ENCODE measurements at regions not wholly inside any gene's neighbourhood (a gene's known extent, or its start where the extent isn't known, plus 50 kb on each side); places are given as distances from the start of the nearest gene placed in this dataset.
"Not testable (repeated sequence)": the region's sequence is repeated elsewhere in the genome, so short reads cannot be mapped to it uniquely, and the experiment has no call there.

DNA sequence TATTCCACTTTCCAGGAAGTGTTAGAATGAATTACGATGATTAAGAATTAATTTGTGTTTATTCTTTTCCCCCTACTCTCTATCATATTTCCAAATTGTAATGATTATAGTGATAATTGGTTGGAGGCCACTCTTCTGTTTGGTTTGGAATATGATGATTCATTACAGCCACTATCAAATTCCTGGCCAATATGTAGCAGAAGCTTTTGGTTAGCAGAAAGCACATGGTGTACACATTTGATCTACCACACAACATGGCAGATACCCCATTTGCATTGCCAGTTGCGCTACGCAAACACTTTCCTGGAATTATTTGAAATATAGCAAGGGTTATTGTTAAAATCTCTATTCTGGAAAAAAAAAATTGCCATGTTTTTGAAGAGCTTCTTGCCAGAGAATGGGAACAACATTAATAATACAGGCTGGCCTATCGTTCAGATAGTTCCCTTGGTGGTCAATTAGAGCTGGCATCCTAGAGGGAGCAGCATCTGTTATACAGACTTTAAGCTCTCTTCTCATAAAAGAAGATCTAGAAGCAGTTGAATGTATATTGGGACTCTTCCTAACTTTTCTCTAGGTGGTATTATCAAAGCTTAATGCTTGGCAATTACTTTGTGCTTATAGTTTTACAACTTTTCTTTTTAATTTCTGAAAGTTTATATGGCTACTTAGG lies 455.0 kb upstream of the ACTBL2 start:
- TF ChIP-seq YY1 (IDR thresholded peaks at IDR 0.05; ENCODE audit: insufficient read depth, insufficient read length) (no peak), ZNF274 (IDR thresholded peaks at IDR 0.05; ENCODE audit: low read depth, low read length) (no peak), SUZ12 (IDR thresholded peaks at IDR 0.05; ENCODE audit: extremely low read depth, insufficient read depth, insufficient read length) (no peak)
- no peak for DNase-seq (ENCODE audit: low read depth, low spot score)

DNA sequence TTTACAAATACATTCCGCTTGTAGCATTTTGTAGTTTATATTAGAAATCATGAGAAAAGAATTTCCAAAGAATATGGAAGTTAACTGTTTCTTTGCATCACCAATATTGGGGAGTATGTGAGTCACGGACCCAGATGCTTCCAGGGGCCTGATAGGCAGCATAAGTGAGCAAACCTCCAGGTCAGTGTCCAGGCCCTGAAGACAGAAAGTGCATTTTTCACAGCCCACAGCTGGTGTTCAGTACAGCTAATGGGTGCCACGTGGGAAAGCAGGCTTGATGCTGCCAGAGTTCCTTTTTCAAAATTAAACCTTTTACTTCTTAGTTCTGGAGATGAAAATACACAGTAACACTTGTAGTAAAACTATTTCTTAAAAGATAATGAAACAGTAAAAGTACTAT lies 454.4 kb upstream of the ACTBL2 start:
- no peak for TF ChIP-seq SUZ12 (IDR thresholded peaks at IDR 0.05; ENCODE audit: extremely low read depth, insufficient read depth, insufficient read length)
- no peak for TF ChIP-seq YY1 (IDR thresholded peaks at IDR 0.05; ENCODE audit: insufficient read depth, insufficient read length)
- no peak for TF ChIP-seq ZNF274 (IDR thresholded peaks at IDR 0.05; ENCODE audit: low read depth, low read length)
- Histone ChIP-seq H3K9me3 (ENCODE audit: insufficient read depth, low read length) (no peaks in the 10 kb centered on the region), H3K4me3 (ENCODE audit: insufficient read length, low read depth) (no peak overlapping the region), H3K27me3 (ENCODE audit: insufficient read depth, insufficient read length) (no peaks in the 10 kb centered on the region), H3K4me1 (ENCODE audit: insufficient read depth, insufficient read length) (no peaks in the 10 kb centered on the region), H3K9ac (ENCODE audit: insufficient read length, low read depth) (no peak overlapping the region), H3K36me3 (ENCODE audit: insufficient read depth, insufficient read length, low read length) (no peaks in the 10 kb centered on the region)
- DNase-seq (ENCODE audit: low read depth, low spot score), result no peak

More for the DNA sequence above, 455.0 kb upstream of the ACTBL2 start:
- no peaks in the 10 kb centered on the region for H3K36me3 ChIP-seq (ENCODE audit: insufficient read depth, insufficient read length, low read length)
- H3K4me3 ChIP-seq (ENCODE audit: insufficient read length, low read depth), result no peak overlapping the region
- no peak overlapping the region for H3K9ac ChIP-seq (ENCODE audit: insufficient read length, low read depth)
- H3K4me1 ChIP-seq (ENCODE audit: insufficient read depth, insufficient read length), result no peaks in the 10 kb centered on the region
- no peaks in the 10 kb centered on the region for H3K9me3 ChIP-seq (ENCODE audit: insufficient read depth, low read length)
- no peaks in the 10 kb centered on the region for H3K27me3 ChIP-seq (ENCODE audit: insufficient read depth, insufficient read length)

- Histone ChIP-seq H3K27me3 (ENCODE audit: insufficient read depth, insufficient read length) (no peaks in the 10 kb centered on the region), H3K4me3 (ENCODE audit: insufficient read length, low read depth) (no peak overlapping the region), H3K9me3 (ENCODE audit: insufficient read depth, low read length) (no peaks in the 10 kb centered on the region), H3K36me3 (ENCODE audit: insufficient read depth, insufficient read length, low read length) (no peaks in the 10 kb centered on the region), H3K9ac (ENCODE audit: insufficient read length, low read depth) (no peak overlapping the region), H3K4me1 (ENCODE audit: insufficient read depth, insufficient read length) (no peaks in the 10 kb centered on the region)
- no peak for DNase-seq (ENCODE audit: low read depth, low spot score)
- TF ChIP-seq YY1 (IDR thresholded peaks at IDR 0.05; ENCODE audit: insufficient read depth, insufficient read length) (no peak), ZNF274 (IDR thresholded peaks at IDR 0.05; ENCODE audit: low read depth, low read length) (no peak), SUZ12 (IDR thresholded peaks at IDR 0.05; ENCODE audit: extremely low read depth, insufficient read depth, insufficient read length) (no peak)
These were observed 450.1 kb upstream of the ACTBL2 start for GRCh38 chr5:57932761-57933160.

DNA sequence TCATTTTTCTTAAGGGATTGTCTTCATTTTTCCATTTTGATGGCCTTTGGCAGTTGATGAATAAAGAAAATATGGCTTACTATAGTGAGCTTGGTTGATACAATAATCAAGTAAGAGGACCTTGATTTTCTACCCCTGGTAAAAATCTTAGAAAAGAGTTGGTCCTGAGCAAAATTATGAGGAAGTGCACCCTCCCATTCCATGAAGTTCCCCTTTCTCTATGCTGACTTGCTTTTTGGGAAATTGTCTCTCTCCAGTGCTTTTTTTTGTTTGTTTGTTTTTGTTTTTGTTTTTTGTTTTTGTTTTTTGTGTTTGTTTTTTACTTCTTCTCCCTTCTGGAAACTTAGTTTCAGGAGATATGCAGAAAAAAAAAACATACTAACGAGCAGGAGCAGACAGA lies 449.2 kb upstream of the ACTBL2 start:
- no peak overlapping the region for H3K4me3 ChIP-seq (ENCODE audit: insufficient read length, low read depth)
- no peaks in the 10 kb centered on the region for H3K4me1 ChIP-seq (ENCODE audit: insufficient read depth, insufficient read length)
- DNase-seq (ENCODE audit: low read depth, low spot score), result no peak
- H3K27me3 ChIP-seq (ENCODE audit: insufficient read depth, insufficient read length), result no peaks in the 10 kb centered on the region
- no peak for TF ChIP-seq SUZ12 (IDR thresholded peaks at IDR 0.05; ENCODE audit: extremely low read depth, insufficient read depth, insufficient read length)
- no peak for TF ChIP-seq ZNF274 (IDR thresholded peaks at IDR 0.05; ENCODE audit: low read depth, low read length)
- TF ChIP-seq YY1 (IDR thresholded peaks at IDR 0.05; ENCODE audit: insufficient read depth, insufficient read length), result no peak
- H3K36me3 ChIP-seq (ENCODE audit: insufficient read depth, insufficient read length, low read length), result no peaks in the 10 kb centered on the region
- no peak overlapping the region for H3K9ac ChIP-seq (ENCODE audit: insufficient read length, low read depth)
- H3K9me3 ChIP-seq (ENCODE audit: insufficient read depth, low read length), result no peaks in the 10 kb centered on the region

DNA sequence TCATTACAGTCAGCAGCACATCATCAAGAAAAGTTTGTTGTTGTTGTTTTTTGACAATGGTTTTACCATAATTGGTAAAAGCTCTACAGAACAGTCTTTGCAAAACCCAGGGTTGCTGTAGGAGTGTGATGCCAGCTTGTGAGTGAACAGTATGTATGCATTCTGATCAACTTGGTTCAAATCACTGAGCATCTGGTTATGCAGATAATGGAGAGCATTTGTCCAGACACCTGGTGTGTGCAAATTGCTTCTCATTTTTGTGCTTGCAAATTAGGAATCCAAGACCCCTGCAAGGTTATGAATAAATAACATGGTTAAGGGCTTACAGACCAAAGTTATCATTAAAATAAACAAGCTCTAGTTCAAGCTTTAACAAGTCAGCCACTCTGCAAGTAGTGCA lies 448.7 kb upstream of the ACTBL2 start:
- Histone ChIP-seq H3K4me1 (ENCODE audit: insufficient read depth, insufficient read length) (no peaks in the 10 kb centered on the region), H3K4me3 (ENCODE audit: insufficient read length, low read depth) (no peak overlapping the region), H3K9me3 (ENCODE audit: insufficient read depth, low read length) (no peaks in the 10 kb centered on the region), H3K27me3 (ENCODE audit: insufficient read depth, insufficient read length) (no peaks in the 10 kb centered on the region), H3K36me3 (ENCODE audit: insufficient read depth, insufficient read length, low read length) (no peaks in the 10 kb centered on the region), H3K9ac (ENCODE audit: insufficient read length, low read depth) (no peak overlapping the region)
- DNase-seq (ENCODE audit: low read depth, low spot score), result no peak
- TF ChIP-seq YY1 (IDR thresholded peaks at IDR 0.05; ENCODE audit: insufficient read depth, insufficient read length), result no peak
- no peak for TF ChIP-seq SUZ12 (IDR thresholded peaks at IDR 0.05; ENCODE audit: extremely low read depth, insufficient read depth, insufficient read length)
- no peak for TF ChIP-seq ZNF274 (IDR thresholded peaks at IDR 0.05; ENCODE audit: low read depth, low read length)

DNA sequence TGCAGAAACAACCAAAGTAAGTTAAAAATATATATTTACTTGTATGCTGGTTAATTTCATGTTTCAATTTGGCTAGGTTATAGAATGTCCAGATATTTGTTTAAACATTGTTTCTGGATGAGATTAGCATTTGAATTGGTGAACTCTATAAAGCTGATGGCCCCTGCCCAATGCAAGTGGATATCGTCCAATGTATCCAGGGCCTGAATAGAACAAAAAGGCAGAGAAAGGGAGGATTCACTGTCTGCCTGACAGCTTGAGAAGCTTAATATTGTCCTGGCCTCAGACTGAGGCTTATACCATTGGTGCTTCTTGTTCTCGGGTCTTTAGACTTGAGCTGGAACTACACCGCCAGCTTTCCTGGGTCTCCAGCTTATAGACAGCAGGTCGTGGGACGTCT lies 446.7 kb upstream of the ACTBL2 start:
- H3K27me3 ChIP-seq (ENCODE audit: insufficient read depth, insufficient read length), result no peaks in the 10 kb centered on the region
- H3K9ac ChIP-seq (ENCODE audit: insufficient read length, low read depth), result no peak overlapping the region

GRCh38 chr5:57923094-57923493 lies 440.5 kb upstream of the ACTBL2 start:
- not testable (repeated sequence) for H3K36me3 ChIP-seq (ENCODE audit: insufficient read depth, insufficient read length, low read length); H3K9me3 ChIP-seq (ENCODE audit: insufficient read depth, low read length); H3K9ac ChIP-seq (ENCODE audit: insufficient read length, low read depth); DNase-seq (ENCODE audit: low read depth, low spot score); H3K27me3 ChIP-seq (ENCODE audit: insufficient read depth, insufficient read length); H3K4me1 ChIP-seq (ENCODE audit: insufficient read depth, insufficient read length); H3K4me3 ChIP-seq (ENCODE audit: insufficient read length, low read depth)

More for the DNA sequence above, 446.7 kb upstream of the ACTBL2 start:
- Histone ChIP-seq H3K4me3 (ENCODE audit: insufficient read length, low read depth) (no peak overlapping the region), H3K36me3 (ENCODE audit: insufficient read depth, insufficient read length, low read length) (no peaks in the 10 kb centered on the region), H3K9me3 (ENCODE audit: insufficient read depth, low read length) (no peaks in the 10 kb centered on the region), H3K4me1 (ENCODE audit: insufficient read depth, insufficient read length) (no peaks in the 10 kb centered on the region)
- no peak for DNase-seq (ENCODE audit: low read depth, low spot score)
- TF ChIP-seq ZNF274 (IDR thresholded peaks at IDR 0.05; ENCODE audit: low read depth, low read length) (no peak), YY1 (IDR thresholded peaks at IDR 0.05; ENCODE audit: insufficient read depth, insufficient read length) (no peak), SUZ12 (IDR thresholded peaks at IDR 0.05; ENCODE audit: extremely low read depth, insufficient read depth, insufficient read length) (no peak)
